ENCODE measurements at regions not wholly inside any gene's neighbourhood (a gene's known extent, or its start where the extent isn't known, plus 50 kb on each side); places are given as distances from the start of the nearest gene placed in this dataset.

GRCh38 chr14:53784688-53785087 is 171.9 kb downstream of the BMP4 start:
- TF ChIP-seq CTCF (IDR thresholded peaks at IDR 0.05) = no peak
- TF ChIP-seq POLR2A (IDR thresholded peaks at IDR 0.05) = no peak
- TF ChIP-seq POLR2AphosphoS5 (IDR thresholded peaks at IDR 0.05) = no peak
